B cell (primary cell): ENCODE measurements at regions not wholly inside any gene's neighbourhood (a gene's known extent, or its start where the extent isn't known, plus 50 kb on each side); places are given as distances from the start of the nearest gene placed in this dataset.

Experiments
- ATAC-seq: fragments of 200-7000 bp; cut with Tn5 transposase; one replicate; pipeline ENCODE4 v1.10.0; 2021; ENCODE audit warnings: low read depth, mild to moderate bottlenecking, moderate number of reproducible peaks, moderate library complexity
- CTCF ChIA-PET: fragments of 350-600 bp; sonication (Branson Sonifier 250); formaldehyde crosslinking; loops from one replicate; lab custom pipeline; 2021; ENCODE audit warnings: antibody characterized with exemption, inconsistent platforms; lab: Charles Lee
- POLR2A ChIA-PET: fragments of 350-600 bp; sonication (Branson Sonifier 250); formaldehyde crosslinking; loops from one replicate; lab custom pipeline; 2021; ENCODE audit warnings: antibody characterized with exemption; lab: Charles Lee
- DNase-seq: peaks from one replicate; pipeline ENCODE4 v3.0.0; 2013
- H2AFZ ChIP-seq: 2 replicates; pipeline ENCODE4 v1.6.1; 2012; ENCODE audit warnings: mild to moderate bottlenecking, low read depth, low read length; ENCODE audit not compliant: insufficient read depth, poor library complexity, severe bottlenecking
- H3K27ac ChIP-seq, 2 donors: 1 replicate in 1 of 2; 2 replicates in 1 of 2; pipeline ENCODE4 v1.5.1; 2012 to 2013; ENCODE audit warnings: low read length in 2 of 2, mild to moderate bottlenecking in 2 of 2, moderate library complexity in 1 of 2
- H3K27me3 ChIP-seq, 4 experiments: fragments of 200-600 bp in 1 of 4; sonication (generic) in 1 of 4; replicated peaks in 1 of 4; 1 replicate in 2 of 4; 2 replicates in 2 of 4; pipeline versions ENCODE4 v1.6.1 to v1.7.0; 2013 to 2016; ENCODE audit warnings: low read length in 3 of 4, mild to moderate bottlenecking in 2 of 4, mixed read lengths in 1 of 4, moderate library complexity in 1 of 4; ENCODE audit not compliant: insufficient read depth in 4 of 4, control insufficient read depth in 3 of 4; ENCODE audit errors: control extremely low read depth in 1 of 4
- H3K36me3 ChIP-seq, 2 experiments: replicated peaks in 1 of 2; 1 replicate in 1 of 2; 2 replicates in 1 of 2; pipeline versions ENCODE4 v1.6.1 to v1.7.1; 2013; ENCODE audit warnings: low read length in 1 of 2; ENCODE audit not compliant: insufficient read depth in 2 of 2, control insufficient read depth in 1 of 2; ENCODE audit errors: control extremely low read depth in 1 of 2, extremely low read depth in 1 of 2
- H3K4me1 ChIP-seq, 2 donors: fragments of 200-600 bp in 1 of 2; sonication (generic) in 1 of 2; 1 replicate in 1 of 2; 2 replicates in 1 of 2; pipeline versions ENCODE4 v1.5.1 to v1.6.1; 2013 to 2017; ENCODE audit warnings: low read length in 2 of 2; ENCODE audit not compliant: control insufficient read depth in 2 of 2, insufficient read depth in 2 of 2
- H3K4me2 ChIP-seq: replicated peaks from 2 replicates; pipeline ENCODE3; 2012; ENCODE audit warnings: mild to moderate bottlenecking, low read depth, low read length; ENCODE audit not compliant: poor library complexity, severe bottlenecking
- H3K4me3 ChIP-seq, 5 experiments: fragments of 200-600 bp in 1 of 5; sonication (generic) in 1 of 5; 1 replicate in 3 of 5; 2 replicates in 2 of 5; pipeline versions ENCODE4 v1.5.1 to v1.7.0; 2011 to 2016; ENCODE audit warnings: low read length in 4 of 5, mild to moderate bottlenecking in 4 of 5, low read depth in 2 of 5, control low read depth in 1 of 5, moderate library complexity in 1 of 5; ENCODE audit not compliant: insufficient read depth in 1 of 5; ENCODE audit errors: control extremely low read depth in 1 of 5, extremely low read depth in 1 of 5
- H3K79me2 ChIP-seq: fragments of 200-600 bp; sonication (generic); one replicate; pipeline ENCODE4 v1.6.0; 2016; ENCODE audit warnings: low read length; ENCODE audit not compliant: control insufficient read depth, insufficient read depth
- H3K9ac ChIP-seq: fragments of 200-600 bp; sonication (generic); 2 replicates; pipeline ENCODE4 v1.6.1; 2017; ENCODE audit warnings: mild to moderate bottlenecking, low read length, moderate library complexity
- H3K9me3 ChIP-seq, 3 donors: one replicate each; pipeline versions ENCODE4 v1.6.1 to v1.7.1; 2013; ENCODE audit warnings: low read length in 2 of 3; ENCODE audit not compliant: control insufficient read depth in 2 of 3, insufficient read depth in 1 of 3; ENCODE audit errors: control extremely low read depth in 1 of 3
- H4K20me1 ChIP-seq: 2 replicates; pipeline ENCODE4 v1.6.0; 2012; ENCODE audit warnings: mild to moderate bottlenecking, low read length; ENCODE audit not compliant: insufficient read depth, control insufficient read depth, poor library complexity, severe bottlenecking
- H3K27ac Mint-ChIP-seq: one replicate; pipeline ENCODE4 v1.8.0; 2021; ENCODE audit warnings: mixed read lengths
- H3K27me3 Mint-ChIP-seq: one replicate; pipeline ENCODE4 v1.8.0; 2021; ENCODE audit warnings: mixed read lengths
- H3K4me1 Mint-ChIP-seq: one replicate; pipeline ENCODE4 v1.8.0; 2021; ENCODE audit warnings: mixed read lengths
- H3K4me3 Mint-ChIP-seq: one replicate; pipeline ENCODE4 v1.8.0; 2021; ENCODE audit warnings: mixed read lengths
- H3K9me3 Mint-ChIP-seq: one replicate; pipeline ENCODE4 v1.8.0; 2022; ENCODE audit warnings: mixed read lengths; ENCODE audit not compliant: insufficient read depth
- CTCF ChIP-seq: fragments of 200-600 bp; IDR thresholded peaks from one replicate; pipeline ENCODE4 v1.8.0; 2022; ENCODE audit warnings: antibody characterized with exemption, mild to moderate bottlenecking
- EZH2 ChIP-seq: IDR thresholded peaks from 2 replicates; pipeline ENCODE4 v1.6.1; 2012; ENCODE audit warnings: borderline replicate concordance, low read depth, mild to moderate bottlenecking, moderate library complexity, low read length; ENCODE audit not compliant: insufficient read depth, poor library complexity, severe bottlenecking
- WGBS: methylation state at CpG from one replicate; pipeline ENCODE4 v1.1.5; 2013; ENCODE audit warnings: missing lambda C conversion rate; ENCODE audit not compliant: insufficient coverage; 5-methylcytosine and 5-hydroxymethylcytosine counted together
- intact Hi-C: fragments of 100-400 bp; cut with micrococcal nuclease; formaldehyde crosslinking; loops from one replicate; pipeline ENCODE4 v1.10.0; 2022

- Histone ChIP-seq H3K9me3 (peaks cover 0 to 34% (median 18%) of the 10 kb centered on the region in 3 donors), H3K36me3 (no peaks in the 10 kb centered on the region), H4K20me1 (no peaks in the 10 kb centered on the region), H3K4me2 (no peak overlapping the region), H3K9ac (no peak overlapping the region), H3K4me3 (no peak overlapping the region), H3K79me2 (no peaks in the 10 kb centered on the region), H3K4me1 (peaks cover 0 to 6% of the 10 kb centered on the region in 2 donors), H3K27ac (no peak overlapping the region), H3K27me3 (no peaks in the 10 kb centered on the region), H2AFZ (no peak overlapping the region)
- ATAC-seq (no peak), DNase-seq (no peak)
- no peaks in the 10 kb centered on the region for H3K4me1 Mint-ChIP-seq
- H3K27me3 Mint-ChIP-seq: no peaks in the 10 kb centered on the region
- intact Hi-C loops: no loop called here
- no peak overlapping the region for H3K4me3 Mint-ChIP-seq
- ChIA-PET POLR2A (no interaction called here), CTCF (interaction anchor here (0.8 kb wide), 1 partner anchor 10 kb away, joined by 3 read pairs; no protein-coding TSS in a partner anchor)
- H3K9me3 Mint-ChIP-seq: peaks cover 24% of the 10 kb centered on the region
- H3K27ac Mint-ChIP-seq: no peak overlapping the region
- WGBS: no CpG with 5 or more reads among the region's 1 CpG
- TF ChIP-seq CTCF (no peak), EZH2 (no peak)
These were observed 121.6 kb downstream of the MSTN start for GRCh38 chr2:189940913-189941312.

- Mint-ChIP-seq H3K4me3 (no peak overlapping the region), H3K9me3 (peaks cover 16% of the 10 kb centered on the region), H3K4me1 (no peaks in the 10 kb centered on the region), H3K27me3 (no peaks in the 10 kb centered on the region), H3K27ac (no peak overlapping the region)
- Histone ChIP-seq H3K79me2 (no peaks in the 10 kb centered on the region), H4K20me1 (no peaks in the 10 kb centered on the region), H3K27ac (no peak overlapping the region), H3K4me2 (no peak overlapping the region), H3K9ac (no peak overlapping the region), H2AFZ (no peak overlapping the region), H3K27me3 (no peaks in the 10 kb centered on the region), H3K9me3 (peaks cover 0 to 25% (median 11%) of the 10 kb centered on the region in 3 donors), H3K4me1 (no peaks in the 10 kb centered on the region), H3K4me3 (no peak overlapping the region), H3K36me3 (no peaks in the 10 kb centered on the region)
- 100% methylated on average over 1 of the region's 2 CpGs for WGBS
- ATAC-seq (no peak), DNase-seq (no peak)
- ChIA-PET CTCF (no interaction called here), POLR2A (no interaction called here)
- intact Hi-C loops: no loop called here
- TF ChIP-seq EZH2 (no peak), CTCF (no peak)
These were observed 124.8 kb downstream of the MSTN start for GRCh38 chr2:189937691-189938090.
